ENCODE measurements at regions not wholly inside any gene's neighbourhood (a gene's known extent, or its start where the extent isn't known, plus 50 kb on each side); places are given as distances from the start of the nearest gene placed in this dataset.

GRCh38 chr3:117814975-117815374 is 1105.4 kb downstream of the TUSC7 start:
- no peak for TF ChIP-seq POLR2AphosphoS5 (IDR thresholded peaks at IDR 0.05; ENCODE audit: low read depth, low read length)
- TF ChIP-seq TAF1 (IDR thresholded peaks at IDR 0.05; ENCODE audit: borderline replicate concordance, insufficient read depth, low read length): no peak

All from PFSK-1 (cell line).